H1 (cell line): ENCODE measurements at regions not wholly inside any gene's neighbourhood (a gene's known extent, or its start where the extent isn't known, plus 50 kb on each side); places are given as distances from the start of the nearest gene placed in this dataset.

ENCODE experiments used
- CTCF ChIA-PET: fragments of 300-600 bp; sonication (Branson Sonifier 250); formaldehyde crosslinking; loops from one replicate; lab custom pipeline; 2021; ENCODE audit not compliant: partially characterized antibody; lab: Charles Lee
- POLR2A ChIA-PET: fragments of 300-600 bp; sonication (Branson Sonifier 250); formaldehyde crosslinking; loops from one replicate; lab custom pipeline; 2021; ENCODE audit warnings: inconsistent platforms; ENCODE audit not compliant: partially characterized antibody; lab: Charles Lee
- DNase-seq, 2 experiments: peaks; one replicate each; pipeline versions ENCODE4 v3.0.0 to v3.0.0-alpha.2; 2010 to 2022; ENCODE audit warnings: low spot score in 2 of 2, low read depth in 1 of 2, mixed read lengths in 1 of 2
- FAIRE-seq: peaks from 2 replicates; lab custom pipeline; 2011; peaks lifted over from hg19 to GRCh38; lab: Jason Lieb, UNC
- H2AFZ ChIP-seq: 2 replicates; pipeline ENCODE4 v1.8.1; 2012; ENCODE audit warnings: low read length, inconsistent platforms
- H2AK5ac ChIP-seq: 2 replicates; pipeline ENCODE4 v1.6.1; 2013; ENCODE audit warnings: low read depth, low read length
- H2BK120ac ChIP-seq: replicated peaks from 2 replicates; pipeline ENCODE3; 2013; ENCODE audit warnings: low read depth, low read length, inconsistent platforms
- H2BK12ac ChIP-seq: 2 replicates; pipeline ENCODE4 v1.6.1; 2013; ENCODE audit warnings: low read depth, low read length
- H2BK15ac ChIP-seq: 2 replicates; pipeline ENCODE4 v1.6.1; 2013; ENCODE audit warnings: low read length
- H2BK20ac ChIP-seq: 2 replicates; pipeline ENCODE4 v1.6.1; 2013; ENCODE audit warnings: low read length
- H2BK5ac ChIP-seq: 2 replicates; pipeline ENCODE4 v1.6.1; 2013; ENCODE audit warnings: low read depth, low read length
- H3K14ac ChIP-seq: 2 replicates; pipeline ENCODE4 v1.6.1; 2013; ENCODE audit warnings: inconsistent platforms; ENCODE audit not compliant: insufficient read length
- H3K18ac ChIP-seq: 2 replicates; pipeline ENCODE4 v1.6.1; 2013; ENCODE audit warnings: low read length; ENCODE audit errors: extremely low read depth
- H3K23ac ChIP-seq: 2 replicates; pipeline ENCODE4 v1.6.1; 2013; ENCODE audit warnings: inconsistent platforms; ENCODE audit not compliant: insufficient read length
- H3K23me2 ChIP-seq: 2 replicates; pipeline ENCODE4 v1.6.1; 2013; ENCODE audit warnings: low read depth, low read length
- H3K27ac ChIP-seq: 2 replicates; pipeline ENCODE4 v1.6.1; 2011; ENCODE audit warnings: low read depth, low read length, inconsistent platforms
- H3K27me3 ChIP-seq, 4 experiments: replicated peaks in 1 of 4; 1 replicate in 1 of 4; 2 replicates in 3 of 4; pipeline versions ENCODE4 v1.6.1 to v1.8.1; 2011 to 2013; ENCODE audit warnings: low read length in 3 of 4, mild to moderate bottlenecking in 3 of 4, inconsistent platforms in 2 of 4, mixed read lengths in 2 of 4, moderate library complexity in 1 of 4; ENCODE audit not compliant: control insufficient read depth in 3 of 4, insufficient read depth in 3 of 4; ENCODE audit errors: extremely low read depth in 1 of 4
- H3K36me3 ChIP-seq, 4 experiments: 2 replicates each; pipeline versions ENCODE4 v1.6.1 to v1.8.1; 2011 to 2013; ENCODE audit warnings: mild to moderate bottlenecking in 4 of 4, low read length in 3 of 4, moderate library complexity in 2 of 4, control low read depth in 1 of 4, inconsistent platforms in 1 of 4; ENCODE audit not compliant: insufficient read depth in 4 of 4, control insufficient read depth in 2 of 4
- H3K4ac ChIP-seq: replicated peaks from 2 replicates; pipeline ENCODE3; 2013; ENCODE audit warnings: low read length, low read depth, mixed read lengths, inconsistent platforms; ENCODE audit not compliant: insufficient read length
- H3K4me1 ChIP-seq, 4 experiments: replicated peaks in 1 of 4; 1 replicate in 1 of 4; 2 replicates in 3 of 4; pipeline versions ENCODE4 v1.6.1 to v1.8.1; 2011 to 2013; ENCODE audit warnings: low read length in 3 of 4, inconsistent platforms in 2 of 4, mixed read lengths in 1 of 4; ENCODE audit not compliant: insufficient read depth in 4 of 4, control insufficient read depth in 3 of 4
- H3K4me2 ChIP-seq, 2 experiments: 2 replicates each; pipeline versions ENCODE4 v1.6.1 to v1.8.1; 2011 to 2013; ENCODE audit warnings: low read depth in 2 of 2, low read length in 2 of 2, control low read depth in 1 of 2, inconsistent platforms in 1 of 2, mild to moderate bottlenecking in 1 of 2; ENCODE audit not compliant: insufficient read depth in 1 of 2
- H3K4me3 ChIP-seq, 4 experiments: fragments of 200-600, 300-600 bp in 1 of 4; sonication (generic), shearing (Covaris generic), sonication (Bioruptor Twin) in 1 of 4; 2 replicates each; pipeline versions ENCODE4 v1.5.1 to v1.8.1; 2011 to 2016; ENCODE audit warnings: low read length in 4 of 4, low read depth in 3 of 4, control low read depth in 2 of 4, inconsistent platforms in 2 of 4, mild to moderate bottlenecking in 2 of 4, mixed read lengths in 1 of 4, moderate library complexity in 1 of 4; ENCODE audit not compliant: insufficient read depth in 2 of 4; ENCODE audit errors: extremely low read depth in 1 of 4
- H3K56ac ChIP-seq: replicated peaks from 2 replicates; pipeline ENCODE3; 2013; ENCODE audit warnings: low read depth, mild to moderate bottlenecking, mixed read lengths, low read length, inconsistent platforms; ENCODE audit not compliant: insufficient read length
- H3K79me1 ChIP-seq: 2 replicates; pipeline ENCODE4 v1.6.1; 2013; ENCODE audit warnings: low read depth, low read length, control low read depth
- H3K79me2 ChIP-seq, 2 experiments: 2 replicates each; pipeline versions ENCODE4 v1.6.1 to v1.8.1; 2012 to 2013; ENCODE audit warnings: low read length in 2 of 2, mild to moderate bottlenecking in 2 of 2, inconsistent platforms in 1 of 2; ENCODE audit not compliant: insufficient read depth in 2 of 2, control insufficient read depth in 1 of 2
- H3K9ac ChIP-seq, 4 experiments: replicated peaks in 1 of 4; 1 replicate in 1 of 4; 2 replicates in 3 of 4; pipeline versions ENCODE4 v1.6.1 to v1.8.1; 2011 to 2013; ENCODE audit warnings: low read depth in 3 of 4, low read length in 3 of 4, control low read depth in 2 of 4, mild to moderate bottlenecking in 2 of 4, moderate library complexity in 2 of 4, inconsistent platforms in 1 of 4; ENCODE audit errors: extremely low read depth in 1 of 4
- H3K9me3 ChIP-seq, 2 experiments: 2 replicates each; pipeline versions ENCODE4 v1.6.1 to v1.8.1; 2012 to 2013; ENCODE audit warnings: mild to moderate bottlenecking in 2 of 2, moderate library complexity in 2 of 2, control low read depth in 1 of 2, inconsistent platforms in 1 of 2, low read depth in 1 of 2, low read length in 1 of 2, mixed read lengths in 1 of 2; ENCODE audit not compliant: insufficient read depth in 2 of 2
- H4K20me1 ChIP-seq, 2 experiments: replicated peaks in 1 of 2; 2 replicates each; pipeline versions ENCODE3 to v1.8.1; 2011 to 2013; ENCODE audit warnings: inconsistent platforms in 2 of 2, low read length in 2 of 2, mild to moderate bottlenecking in 1 of 2; ENCODE audit not compliant: insufficient read depth in 2 of 2, control insufficient read depth in 1 of 2
- H4K5ac ChIP-seq: 2 replicates; pipeline ENCODE4 v1.6.1; 2013; ENCODE audit warnings: low read length, low read depth, mixed read lengths, inconsistent platforms; ENCODE audit not compliant: insufficient read length
- H4K8ac ChIP-seq: 2 replicates; pipeline ENCODE4 v1.8.0; 2013; ENCODE audit warnings: mild to moderate bottlenecking, moderate library complexity, low read length, inconsistent platforms; ENCODE audit not compliant: insufficient read depth; ENCODE audit errors: extremely low read depth
- H4K91ac ChIP-seq: replicated peaks from 2 replicates; pipeline ENCODE3; 2013; ENCODE audit warnings: low read length, mixed read lengths, inconsistent platforms; ENCODE audit not compliant: insufficient read length
- BCL11A ChIP-seq, 2 experiments: IDR thresholded peaks; one replicate each; pipeline ENCODE4 v1.6.1; 2011; ENCODE audit warnings: low read depth in 2 of 2, low read length in 2 of 2, mild to moderate bottlenecking in 2 of 2
- CTCF ChIP-seq, 3 experiments: IDR thresholded peaks; 1 replicate in 2 of 3; 2 replicates in 1 of 3; pipeline versions ENCODE4 v1.5.1 to v1.6.1; 2011; ENCODE audit warnings: low read length in 3 of 3, mild to moderate bottlenecking in 3 of 3, inconsistent platforms in 2 of 3, low read depth in 1 of 3, moderate library complexity in 1 of 3; ENCODE audit not compliant: insufficient read depth in 1 of 3; ENCODE audit errors: control extremely low read depth in 1 of 3
- EP300 ChIP-seq, 2 experiments: IDR thresholded peaks; 1 replicate in 1 of 2; 2 replicates in 1 of 2; pipeline ENCODE4 v1.6.1; 2011 to 2012; ENCODE audit warnings: low read depth in 2 of 2, low read length in 2 of 2, mild to moderate bottlenecking in 2 of 2, borderline replicate concordance in 1 of 2, inconsistent platforms in 1 of 2, moderate library complexity in 1 of 2
- GTF2F1 ChIP-seq: IDR thresholded peaks from 2 replicates; pipeline ENCODE4 v1.6.1; 2012; ENCODE audit warnings: low read depth, low read length, improper control_type of control experiment, borderline replicate concordance
- KDM5A ChIP-seq: fragments of 200-600 bp; IDR thresholded peaks from 2 replicates; pipeline ENCODE4 v1.7.1; 2012; ENCODE audit warnings: mild to moderate bottlenecking, low read length, inconsistent platforms, mixed read lengths
- MAX ChIP-seq: IDR thresholded peaks from 2 replicates; pipeline ENCODE4 v1.6.1; 2012; ENCODE audit warnings: inconsistent platforms
- POLR2AphosphoS5 ChIP-seq: IDR thresholded peaks from 2 replicates; pipeline ENCODE4 v1.6.1; 2011; ENCODE audit warnings: low read depth, low read length
- POU5F1 ChIP-seq: IDR thresholded peaks from 2 replicates; pipeline ENCODE4 v1.6.1; 2011; ENCODE audit warnings: low read depth, mild to moderate bottlenecking, low read length, moderate library complexity
- RBBP5 ChIP-seq: IDR thresholded peaks from 2 replicates; pipeline ENCODE4 v1.7.1; 2012; ENCODE audit warnings: low read depth, mild to moderate bottlenecking, inconsistent platforms, low read length, moderate library complexity, borderline replicate concordance
- RNF2 ChIP-seq: fragments of 200-900, 300-1000 bp; sonication (generic); IDR thresholded peaks from 2 replicates; pipeline ENCODE4 v1.7.1; 2016; ENCODE audit warnings: borderline replicate concordance, low read depth, mild to moderate bottlenecking, antibody characterized with exemption, low read length; ENCODE audit not compliant: poor library complexity, severe bottlenecking; ENCODE audit errors: missing control alignments
- TEAD4 ChIP-seq: IDR thresholded peaks from 2 replicates; pipeline ENCODE4 v1.6.1; 2012; ENCODE audit warnings: low read depth, low read length, inconsistent platforms, mixed read lengths
- WGBS, 2 experiments: shearing (Covaris generic) in 1 of 2; methylation state at CpG; one replicate each; pipeline versions ENCODE4 v1.1.6 to v1.1.7; 2013 to 2015; ENCODE audit warnings: low lambda C conversion rate in 2 of 2, mixed read lengths in 2 of 2, inconsistent platforms in 1 of 2, low coverage in 1 of 2, missing lambda C conversion rate in 1 of 2; ENCODE audit not compliant: insufficient replicate concordance in 2 of 2, insufficient coverage in 1 of 2, insufficient read length in 1 of 2; ENCODE audit errors: extremely low coverage in 1 of 2, missing lambda C conversion rate in 1 of 2; 5-methylcytosine and 5-hydroxymethylcytosine counted together

- H2BK5ac ChIP-seq = no peak overlapping the region
- H3K23ac ChIP-seq = no peak overlapping the region
- H3K27ac ChIP-seq = no peak overlapping the region
- no peaks in the 10 kb centered on the region for H3K9me3 ChIP-seq
- no peak overlapping the region for H2AFZ ChIP-seq
- peaks cover 0 to 6% (median 3%) of the 10 kb centered on the region in 4 experiments; a peak in 3 of 7 replicates for H3K4me1 ChIP-seq
- ChIA-PET CTCF (interaction anchor here (1.2 kb wide), 1 partner anchor 255 kb away, joined by 3 read pairs; no protein-coding TSS in a partner anchor), POLR2A (no interaction called here)
- 94% methylated on average over 4 of the region's 4 CpGs; no CpG with 5 or more reads in 1 of the 2 experiments for WGBS, 2 experiments
- H3K23me2 ChIP-seq = 0 out of 2 replicates have a peak, but pooled peaks cover 2% of the 10 kb centered on the region
- H2AK5ac ChIP-seq = no peak overlapping the region
- no peak overlapping the region for H2BK12ac ChIP-seq
- no peak overlapping the region for H4K91ac ChIP-seq
- no peak overlapping the region for H3K4me2 ChIP-seq
- H3K56ac ChIP-seq = no peak overlapping the region
- no peaks in the 10 kb centered on the region for H3K79me1 ChIP-seq
- H3K9ac ChIP-seq = no peak overlapping the region
- no peak overlapping the region for H3K18ac ChIP-seq
- no peak for FAIRE-seq
- H3K79me2 ChIP-seq = no peaks in the 10 kb centered on the region
- H4K8ac ChIP-seq = no peak overlapping the region
- H3K36me3 ChIP-seq = no peaks in the 10 kb centered on the region
- DNase-seq = no peak
- no peak overlapping the region for H3K4me3 ChIP-seq
- H3K4ac ChIP-seq = no peak overlapping the region
- H2BK20ac ChIP-seq = no peak overlapping the region
- H2BK120ac ChIP-seq = no peak overlapping the region
- H4K20me1 ChIP-seq = no peaks in the 10 kb centered on the region
- H2BK15ac ChIP-seq = no peak overlapping the region
- H4K5ac ChIP-seq = no peak overlapping the region
- no peaks in the 10 kb centered on the region for H3K27me3 ChIP-seq
- no peak overlapping the region for H3K14ac ChIP-seq
- TF ChIP-seq GTF2F1 (no peak), TEAD4 (no peak), POLR2AphosphoS5 (no peak), KDM5A (no peak), EP300 (IDR thresholded peaks at IDR 0.05; ENCODE audit: borderline replicate concordance in 1 of 2, low read depth in 2 of 2, low read length in 2 of 2) (no peak), CTCF (IDR thresholded peaks at IDR 0.05; ENCODE audit: control extremely low read depth in 1 of 3, insufficient read depth in 1 of 3, low read depth in 1 of 3, low read length in 3 of 3) (no peak), MAX (no peak), RBBP5 (no peak), BCL11A (IDR thresholded peaks at IDR 0.05; ENCODE audit: low read depth in 2 of 2, low read length in 2 of 2) (no peak), RNF2 (no peak), POU5F1 (no peak)
Measured at GRCh38 chr10:28873540-28873939, 196.2 kb downstream of the BAMBI start.
